HepG2 (cell line): ENCODE measurements at regions not wholly inside any gene's neighbourhood (a gene's known extent, or its start where the extent isn't known, plus 50 kb on each side); places are given as distances from the start of the nearest gene placed in this dataset.

ENCODE experiments used
- ATAC-seq: fragments of 200-7000 bp; cut with Tn5 transposase; 3 replicates; pipeline ENCODE4 v1.9.1; 2020; ENCODE audit warnings: mild to moderate bottlenecking, moderate library complexity
- BruUV-seq: library from RNA; stranded (reverse); fragments of 400-500 nt; replicated peaks from 2 replicates; lab custom pipeline; 2021; lab: Mats Ljungman, UMichigan
- CTCF ChIA-PET: fragments of 300-600 bp; formaldehyde crosslinking; extraction: SDS; loops from one replicate; lab custom pipeline; 2021; ENCODE audit warnings: low total read pairs, inconsistent platforms, low intra/inter-chr PET ratio; lab: Yijun Ruan, JAX
- POLR2A ChIA-PET: fragments of 350-600 bp; sonication (Branson Sonifier 250); formaldehyde crosslinking; loops from one replicate; lab custom pipeline; 2020; ENCODE audit warnings: antibody characterized with exemption, inconsistent platforms; lab: Yijun Ruan, JAX
- DNase-seq: peaks from one replicate; pipeline ENCODE4 v3.0.0-alpha.2; 2015; ENCODE audit warnings: low spot score
- FAIRE-seq: peaks from 3 replicates; lab custom pipeline; 2011; peaks lifted over from hg19 to GRCh38; lab: Jason Lieb, UNC
- H2AFZ ChIP-seq: one replicate; pipeline ENCODE4 v1.6.1; 2011; ENCODE audit warnings: low read length, inconsistent platforms
- H3K27ac ChIP-seq: fragments of 300-600 bp; 3 replicates; pipeline ENCODE4 v1.8.0; 2011; ENCODE audit warnings: mixed run types, mild to moderate bottlenecking, mixed read lengths, low read length, inconsistent platforms; ENCODE audit not compliant: insufficient read depth; ENCODE audit errors: extremely low read length
- H3K27me3 ChIP-seq, 2 experiments: fragments of 200-600 bp in 1 of 2; 2 replicates in 1 of 2; 3 replicates in 1 of 2; pipeline versions ENCODE4 v1.6.0 to v1.8.0; 2011; ENCODE audit warnings: low read length in 2 of 2, mild to moderate bottlenecking in 2 of 2, moderate library complexity in 2 of 2, inconsistent platforms in 1 of 2; ENCODE audit not compliant: insufficient read depth in 2 of 2, control insufficient read depth in 1 of 2
- H3K36me3 ChIP-seq, 2 experiments: fragments of 200-600 bp in 1 of 2; replicated peaks in 1 of 2; 2 replicates in 1 of 2; 3 replicates in 1 of 2; pipeline versions ENCODE4 v1.5.1 to v1.8.0; 2011; ENCODE audit warnings: low read length in 2 of 2, inconsistent platforms in 1 of 2; ENCODE audit not compliant: insufficient read depth in 2 of 2, control insufficient read depth in 1 of 2
- H3K4me1 ChIP-seq: 2 replicates; pipeline ENCODE4 v1.5.1; 2012; ENCODE audit warnings: low read length, inconsistent platforms; ENCODE audit not compliant: insufficient read depth
- H3K4me2 ChIP-seq: 2 replicates; pipeline ENCODE4 v1.6.0; 2011; ENCODE audit warnings: low read depth, low read length, inconsistent platforms
- H3K4me3 ChIP-seq, 3 experiments: fragments of 200-600 bp in 1 of 3; sonication (generic), shearing (Covaris generic) in 1 of 3; replicated peaks in 1 of 3; 2 replicates each; pipeline ENCODE4 v1.5.1; 2011 to 2016; ENCODE audit warnings: low read length in 3 of 3, inconsistent platforms in 2 of 3, low read depth in 2 of 3, mild to moderate bottlenecking in 2 of 3, control low read depth in 1 of 3, mixed read lengths in 1 of 3; ENCODE audit not compliant: insufficient read depth in 1 of 3
- H3K79me2 ChIP-seq: one replicate; pipeline ENCODE4 v1.6.1; 2011; ENCODE audit warnings: low read length, inconsistent platforms; ENCODE audit not compliant: insufficient read depth
- H3K9ac ChIP-seq: 2 replicates; pipeline ENCODE4 v1.6.0; 2011; ENCODE audit warnings: mild to moderate bottlenecking, low read depth, low read length, inconsistent platforms; ENCODE audit not compliant: insufficient read depth
- H3K9me3 ChIP-seq: 2 replicates; pipeline ENCODE4 v1.5.1; 2012; ENCODE audit warnings: mild to moderate bottlenecking, low read length
- H4K20me1 ChIP-seq: 2 replicates; pipeline ENCODE4 v1.6.0; 2011; ENCODE audit warnings: inconsistent platforms, mild to moderate bottlenecking, low read length, moderate library complexity; ENCODE audit not compliant: insufficient read depth
- AGO1 ChIP-seq: fragments of 200-400 bp; formaldehyde crosslinking; IDR thresholded peaks from 2 replicates; pipeline ENCODE4 v1.6.1; 2017; ENCODE audit warnings: mild to moderate bottlenecking, low read depth, low read length, moderate library complexity; ENCODE audit not compliant: poor library complexity, severe bottlenecking
- BORCS8-MEF2B ChIP-seq: sonication (generic); formaldehyde crosslinking; IDR thresholded peaks from 2 replicates; pipeline ENCODE4 v1.8.0; 2022; ENCODE audit warnings: mild to moderate bottlenecking, missing genetic modification reagents
- EP300 ChIP-seq, 3 experiments: sonication (generic) in 1 of 3; formaldehyde crosslinking in 1 of 3; IDR thresholded peaks; 2 replicates each; pipeline versions ENCODE4 v1.5.1 to v1.6.1; 2011 to 2020; ENCODE audit warnings: low read depth in 2 of 3, low read length in 2 of 3, borderline replicate concordance in 1 of 3, improper control_type of control experiment in 1 of 3, mild to moderate bottlenecking in 1 of 3, missing genetic modification reagents in 1 of 3, moderate library complexity in 1 of 3
- GPN1 ChIP-seq: sonication (generic); formaldehyde crosslinking; IDR thresholded peaks from 2 replicates; pipeline ENCODE4 v1.5.1; 2020; ENCODE audit warnings: missing genetic modification reagents, borderline replicate concordance
- HMG20A ChIP-seq: IDR thresholded peaks from 2 replicates; pipeline ENCODE4 v1.6.1; 2016; ENCODE audit warnings: borderline replicate concordance
- HNF4G ChIP-seq, 2 experiments: sonication (generic) in 1 of 2; formaldehyde crosslinking in 1 of 2; IDR thresholded peaks; 2 replicates each; pipeline versions ENCODE4 v1.4.0 to v1.6.1; 2011 to 2020; ENCODE audit warnings: borderline replicate concordance in 2 of 2, low read depth in 2 of 2, mild to moderate bottlenecking in 2 of 2, low read length in 1 of 2, missing genetic modification reagents in 1 of 2, moderate library complexity in 1 of 2
- HOXA9 ChIP-seq: sonication (generic); formaldehyde crosslinking; IDR thresholded peaks from 2 replicates; pipeline ENCODE4 v1.8.1; 2022; ENCODE audit warnings: missing genetic modification reagents, mild to moderate bottlenecking, moderate library complexity, borderline replicate concordance
- PAX8 ChIP-seq: sonication (generic); formaldehyde crosslinking; IDR thresholded peaks from 2 replicates; pipeline ENCODE4 v1.8.0; 2022; ENCODE audit warnings: mild to moderate bottlenecking, missing genetic modification reagents, borderline replicate concordance
- PHF21A ChIP-seq: sonication (generic); formaldehyde crosslinking; IDR thresholded peaks from 2 replicates; pipeline ENCODE4 v1.5.0; 2020; ENCODE audit warnings: mild to moderate bottlenecking, missing genetic modification reagents
- POLR2AphosphoS5 ChIP-seq: IDR thresholded peaks from 2 replicates; pipeline ENCODE4 v1.6.1; 2012; ENCODE audit warnings: low read depth, low read length
- RCOR2 ChIP-seq: IDR thresholded peaks from 2 replicates; pipeline ENCODE4 v1.6.1; 2016; ENCODE audit warnings: missing biosample characterization, missing genetic modification reagents
- SKI ChIP-seq: fragments of 450-650 bp; IDR thresholded peaks from one replicate; pipeline ENCODE4 v1.6.1; 2018; ENCODE audit warnings: mild to moderate bottlenecking; ENCODE audit not compliant: partially characterized antibody
- SMAD9 ChIP-seq: sonication (generic); formaldehyde crosslinking; IDR thresholded peaks from 2 replicates; pipeline ENCODE4 v1.5.1; 2020; ENCODE audit warnings: mild to moderate bottlenecking, missing genetic modification reagents
- SOX13 ChIP-seq, 3 experiments: fragments of 450-650 bp in 1 of 3; sonication (generic) in 1 of 3; formaldehyde crosslinking in 1 of 3; IDR thresholded peaks in 2 of 3; conservative IDR thresholded peaks in 1 of 3; 2 replicates each; pipeline versions ENCODE4 v1.5.0 to v1.6.1; 2016 to 2020; ENCODE audit warnings: antibody characterized with exemption in 1 of 3, mild to moderate bottlenecking in 1 of 3, missing compliant biosample characterization in 1 of 3, missing genetic modification reagents in 1 of 3, moderate library complexity in 1 of 3
- TEF ChIP-seq: sonication (generic); formaldehyde crosslinking; IDR thresholded peaks from 2 replicates; pipeline ENCODE4 v1.5.0; 2020; ENCODE audit warnings: missing genetic modification reagents
- ZC3H4 ChIP-seq: sonication (generic); formaldehyde crosslinking; IDR thresholded peaks from 2 replicates; pipeline ENCODE4 v1.4.0; 2020; ENCODE audit warnings: missing genetic modification reagents, borderline replicate concordance
- ZNF350 ChIP-seq: sonication (generic); formaldehyde crosslinking; IDR thresholded peaks from 2 replicates; pipeline ENCODE4 v1.4.0; 2020; ENCODE audit warnings: mild to moderate bottlenecking, low read depth, missing genetic modification reagents, borderline replicate concordance
- ZNF543 ChIP-seq: sonication (generic); formaldehyde crosslinking; IDR thresholded peaks from 2 replicates; pipeline ENCODE4 v1.4.0; 2020; ENCODE audit warnings: mild to moderate bottlenecking, missing genetic modification reagents
- ZNF552 ChIP-seq: sonication (generic); formaldehyde crosslinking; IDR thresholded peaks from 2 replicates; pipeline ENCODE4 v1.9.0; 2022; ENCODE audit warnings: missing genetic modification reagents, mild to moderate bottlenecking, borderline replicate concordance
- ZNF577 ChIP-seq: sonication (generic); formaldehyde crosslinking; IDR thresholded peaks from 2 replicates; pipeline ENCODE4 v1.4.0; 2020; ENCODE audit warnings: mild to moderate bottlenecking, low read depth, missing genetic modification reagents, borderline replicate concordance
- WGBS: methylation state at CpG from one replicate; pipeline ENCODE4 v1.1.6; 2017; ENCODE audit warnings: low lambda C conversion rate; 5-methylcytosine and 5-hydroxymethylcytosine counted together
- in situ Hi-C: cut with HindIII; loops from 2 replicates; pipeline ENCODE4 v1.10.0; 2017; ENCODE audit warnings: low pct_unique_long_range_greater_than_20kb; ENCODE audit not compliant: extremely low pct_ligation_motif_present
- intact Hi-C: fragments of 100-400 bp; cut with micrococcal nuclease; formaldehyde crosslinking; loops from one replicate; pipeline ENCODE4 v1.10.0; 2022; ENCODE audit not compliant: unreplicated experiment

- no peak for ATAC-seq
- no peak for TF ChIP-seq PAX8 (CRISPR knock-in tag)
- no peak for TF ChIP-seq BORCS8-MEF2B
- TF ChIP-seq HNF4G (IDR thresholded peaks at IDR 0.05; ENCODE audit: borderline replicate concordance, low read depth, low read length) = no peak
- TF ChIP-seq HNF4G (CRISPR knock-in tag; IDR thresholded peaks at IDR 0.05; ENCODE audit: borderline replicate concordance, low read depth) = no peak
- TF ChIP-seq SKI = no peak
- no peak for TF ChIP-seq SOX13 (IDR thresholded peaks at IDR 0.05)
- no peak for TF ChIP-seq SOX13 (CRISPR knock-in tag; conservative IDR thresholded peaks at IDR 0.05 in 1 of 2, IDR thresholded peaks at IDR 0.05 in 1 of 2)
- no peak for TF ChIP-seq RCOR2
- no peak for TF ChIP-seq POLR2AphosphoS5
- TF ChIP-seq, all 625 proteins: peak for 0
- H3K4me3 ChIP-seq = no peak overlapping the region
These were observed 1147.0 kb upstream of the EYS start for GRCh38 chr6:66854014-66854413.

GRCh38 chr6:66851930-66852329 is 1144.9 kb upstream of the EYS start:
- no TSS peak for BruUV-seq
- in situ Hi-C loops = no loop called here
- CTCF ChIA-PET = no interaction called here
- TF ChIP-seq TEF (no peak), AGO1 (no peak), SMAD9 (CRISPR knock-in tag) (no peak), HMG20A (CRISPR knock-in tag) (no peak), ZNF543 (CRISPR knock-in tag) (no peak), PHF21A (no peak), GPN1 (CRISPR knock-in tag) (no peak), ZC3H4 (CRISPR knock-in tag) (no peak), ZNF552 (CRISPR knock-in tag) (no peak), ZNF577 (no peak), EP300 (IDR thresholded peaks at IDR 0.05; ENCODE audit: low read depth in 2 of 2, low read length in 2 of 2) (no peak), EP300 (CRISPR knock-in tag; IDR thresholded peaks at IDR 0.05; ENCODE audit: borderline replicate concordance) (no peak), ZNF350 (CRISPR knock-in tag) (no peak), HOXA9 (no peak)

More at GRCh38 chr6:66854014-66854413, 1147.0 kb upstream of the EYS start:
- ChIA-PET POLR2A (no interaction called here), CTCF (no interaction called here)
- no peak overlapping the region for H2AFZ ChIP-seq
- no peak overlapping the region for H3K27ac ChIP-seq
- no peak overlapping the region for H3K9ac ChIP-seq
- no peak for DNase-seq
- no peak for FAIRE-seq
- in situ Hi-C loops (no loop called here), intact Hi-C loops (no loop called here)
- H3K9me3 ChIP-seq = no peaks in the 10 kb centered on the region
- no TSS peak for BruUV-seq
- no peaks in the 10 kb centered on the region for H3K36me3 ChIP-seq
- H3K27me3 ChIP-seq = no peaks in the 10 kb centered on the region
- H3K79me2 ChIP-seq = no peaks in the 10 kb centered on the region
- no peaks in the 10 kb centered on the region for H3K4me1 ChIP-seq
- no peak overlapping the region for H3K4me2 ChIP-seq
- H4K20me1 ChIP-seq = no peaks in the 10 kb centered on the region

More at GRCh38 chr6:66851930-66852329, 1144.9 kb upstream of the EYS start:
- Histone ChIP-seq H3K79me2 (no peaks in the 10 kb centered on the region), H2AFZ (no peak overlapping the region), H3K4me2 (no peak overlapping the region), H3K4me3 (no peak overlapping the region), H3K9ac (no peak overlapping the region), H3K36me3 (no peaks in the 10 kb centered on the region), H3K9me3 (no peaks in the 10 kb centered on the region), H3K27ac (no peak overlapping the region), H3K27me3 (no peaks in the 10 kb centered on the region), H3K4me1 (no peaks in the 10 kb centered on the region), H4K20me1 (no peaks in the 10 kb centered on the region)
- ATAC-seq (no peak), FAIRE-seq (no peak), DNase-seq (no peak)
- POLR2A ChIA-PET = no interaction called here
- WGBS = 2% methylated on average over 3 of the region's 3 CpGs
- intact Hi-C loops = no loop called here
